ENCODE measurements at regions not wholly inside any gene's neighbourhood (a gene's known extent, or its start where the extent isn't known, plus 50 kb on each side); places are given as distances from the start of the nearest gene placed in this dataset.

DNA sequence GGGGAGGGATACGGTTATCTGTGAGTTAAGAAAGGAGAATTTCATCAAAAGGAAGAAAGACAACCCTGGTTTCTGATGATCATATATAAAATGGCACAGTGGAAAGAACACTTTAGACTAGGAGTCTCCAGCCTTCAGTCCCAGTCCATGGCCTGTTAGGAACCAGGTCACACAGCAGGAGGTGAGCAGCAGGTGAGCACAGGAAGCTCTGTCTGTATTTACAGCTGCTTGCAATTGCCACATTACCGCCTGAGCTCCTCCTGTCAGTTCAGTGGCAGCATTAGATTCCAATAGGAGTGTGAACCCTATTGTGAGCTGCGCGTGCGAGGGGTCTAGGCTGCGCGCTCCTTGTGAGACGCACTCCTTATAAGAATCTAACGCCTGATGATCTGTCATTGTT is 137.9 kb downstream of the BTG1 start:
- TF ChIP-seq, protein P1, sequence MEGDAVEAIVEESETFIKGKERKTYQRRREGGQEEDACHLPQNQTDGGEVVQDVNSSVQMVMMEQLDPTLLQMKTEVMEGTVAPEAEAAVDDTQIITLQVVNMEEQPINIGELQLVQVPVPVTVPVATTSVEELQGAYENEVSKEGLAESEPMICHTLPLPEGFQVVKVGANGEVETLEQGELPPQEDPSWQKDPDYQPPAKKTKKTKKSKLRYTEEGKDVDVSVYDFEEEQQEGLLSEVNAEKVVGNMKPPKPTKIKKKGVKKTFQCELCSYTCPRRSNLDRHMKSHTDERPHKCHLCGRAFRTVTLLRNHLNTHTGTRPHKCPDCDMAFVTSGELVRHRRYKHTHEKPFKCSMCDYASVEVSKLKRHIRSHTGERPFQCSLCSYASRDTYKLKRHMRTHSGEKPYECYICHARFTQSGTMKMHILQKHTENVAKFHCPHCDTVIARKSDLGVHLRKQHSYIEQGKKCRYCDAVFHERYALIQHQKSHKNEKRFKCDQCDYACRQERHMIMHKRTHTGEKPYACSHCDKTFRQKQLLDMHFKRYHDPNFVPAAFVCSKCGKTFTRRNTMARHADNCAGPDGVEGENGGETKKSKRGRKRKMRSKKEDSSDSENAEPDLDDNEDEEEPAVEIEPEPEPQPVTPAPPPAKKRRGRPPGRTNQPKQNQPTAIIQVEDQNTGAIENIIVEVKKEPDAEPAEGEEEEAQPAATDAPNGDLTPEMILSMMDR (IDR thresholded peaks at IDR 0.05; ENCODE audit: poor library complexity), result no peak
- TF ChIP-seq EZH2phosphoT487 (IDR thresholded peaks at IDR 0.05; ENCODE audit: low read depth, severe bottlenecking, unreplicated experiment), result no peak

Measured in hepatocyte (in vitro differentiated cells).